Motor neuron (in vitro differentiated cells): ENCODE measurements at regions not wholly inside any gene's neighbourhood (a gene's known extent, or its start where the extent isn't known, plus 50 kb on each side); places are given as distances from the start of the nearest gene placed in this dataset.

Experiments used
- ATAC-seq, 8 experiments: fragments of 200-7000 bp; cut with Tn5 transposase; replicated peaks in 6 of 8; 2 replicates each; pipeline ENCODE4 v1.8.0; 2021; ENCODE audit warnings: mild to moderate bottlenecking in 8 of 8, moderate library complexity in 8 of 8
- H3K27ac ChIP-seq, 2 donors: fragments of 250-450 bp; sonication (Bioruptor Pico); 2 replicates each; pipeline ENCODE4 v1.9.0; 2021; ENCODE audit warnings: antibody characterized with exemption in 2 of 2, mild to moderate bottlenecking in 2 of 2, moderate library complexity in 1 of 2
- H3K4me1 ChIP-seq, 2 donors: fragments of 250-450 bp; sonication (Bioruptor Pico); replicated peaks in 1 of 2; 2 replicates each; pipeline ENCODE4 v1.6.1; 2021; ENCODE audit warnings: antibody characterized with exemption in 2 of 2, mild to moderate bottlenecking in 2 of 2, moderate library complexity in 1 of 2
- H3K4me3 ChIP-seq, 5 donors: fragments of 250-450 bp; sonication (Bioruptor Pico); 2 replicates each; pipeline ENCODE4 v1.9.0; 2021; ENCODE audit warnings: antibody characterized with exemption in 5 of 5, mild to moderate bottlenecking in 5 of 5, moderate library complexity in 4 of 5
- WGBS, 10 experiments: fragments of 450-650 bp; shearing (Covaris generic); methylation state at CpG; one replicate each; pipeline ENCODE4 v1.0.0; 2022; 5-methylcytosine and 5-hydroxymethylcytosine counted together
- in situ Hi-C, 9 experiments: fragments of 400-800 bp; cut with MboI; loops; one replicate each; pipeline ENCODE4 v1.15.0; 2021; ENCODE audit warnings: low sequenced_read_pairs in 9 of 9, low pct_unique_long_range_greater_than_20kb in 2 of 9; ENCODE audit not compliant: unreplicated experiment in 9 of 9

GRCh38 chr2:217150236-217150635 is 290.4 kb upstream of the TNP1 start:
- WGBS, 10 experiments, result 38 to 100% (median 91%) methylated on average over 1 to 4 of the region's 4 CpGs; no CpG with 5 or more reads in 2 of the 10 experiments
- no peak for ATAC-seq
- Histone ChIP-seq H3K27ac (no peak overlapping the region), H3K4me1 (peaks cover 0 to 13% of the 10 kb centered on the region in 2 donors), H3K4me3 (no peak overlapping the region)
- in situ Hi-C loops, result loop anchor here in 2 of 9 experiments (10.0 to 25.0 kb wide), 3 partner anchors 365 to 562 kb away; partner anchors contain the start of gene IGFBP5 (in 2 of the 2)

- WGBS, 10 experiments, result 67 to 100% (median 72%) methylated on average over 1 to 4 of the region's 4 CpGs; no CpG with 5 or more reads in 5 of the 10 experiments
- H3K4me3 ChIP-seq, result no peak overlapping the region
- no peak overlapping the region for H3K27ac ChIP-seq
- no peak for ATAC-seq
- H3K4me1 ChIP-seq, result peaks cover 0 to 13% of the 10 kb centered on the region in 2 donors
- in situ Hi-C loops, result no loop called here
Measured at GRCh38 chr2:217149087-217149660, 289.3 kb upstream of the TNP1 start.

GRCh38 chr2:217147818-217148217 is 288.0 kb upstream of the TNP1 start:
- no peak for ATAC-seq
- H3K27ac ChIP-seq, result no peak overlapping the region
- in situ Hi-C loops, result no loop called here
- H3K4me3 ChIP-seq, result no peak overlapping the region
- peaks cover 0 to 13% of the 10 kb centered on the region in 2 donors for H3K4me1 ChIP-seq
- 30 to 100% (median 85%) methylated on average over 1 to 2 of the region's 2 CpGs; no CpG with 5 or more reads in 1 of the 10 experiments for WGBS, 10 experiments

GRCh38 chr2:217146956-217147355 is 287.1 kb upstream of the TNP1 start:
- in situ Hi-C loops, result no loop called here
- Histone ChIP-seq H3K27ac (no peak overlapping the region), H3K4me1 (peaks cover 0 to 10% of the 10 kb centered on the region in 2 donors), H3K4me3 (no peak overlapping the region)
- no peak for ATAC-seq
- 72 to 100% (median 90%) methylated on average over 1 to 4 of the region's 4 CpGs for WGBS, 10 experiments

GRCh38 chr2:217142649-217143266 is 282.9 kb upstream of the TNP1 start:
- Histone ChIP-seq H3K4me3 (no peak overlapping the region), H3K4me1 (no peaks in the 10 kb centered on the region), H3K27ac (no peak overlapping the region)
- no peak for ATAC-seq
- WGBS, 10 experiments, result 52 to 100% (median 79%) methylated on average over 2 to 3 of the region's 3 CpGs
- in situ Hi-C loops, result no loop called here

- H3K4me3 ChIP-seq, result no peak overlapping the region
- ATAC-seq, result no peak
- 69 to 100% (median 88%) methylated on average over 1 to 4 of the region's 4 CpGs; no CpG with 5 or more reads in 1 of the 10 experiments for WGBS, 10 experiments
- in situ Hi-C loops, result no loop called here
- H3K4me1 ChIP-seq, result no peaks in the 10 kb centered on the region
- no peak overlapping the region for H3K27ac ChIP-seq
Measured at GRCh38 chr2:217138284-217138683, 278.4 kb upstream of the TNP1 start.

GRCh38 chr2:217127744-217128143 is 267.9 kb upstream of the TNP1 start:
- in situ Hi-C loops, result no loop called here
- no peaks in the 10 kb centered on the region for H3K4me1 ChIP-seq
- no peak overlapping the region for H3K27ac ChIP-seq
- WGBS, 10 experiments, result 67 to 100% (median 81%) methylated on average over 1 to 2 of the region's 2 CpGs; no CpG with 5 or more reads in 3 of the 10 experiments
- ATAC-seq, result no peak
- no peak overlapping the region for H3K4me3 ChIP-seq

GRCh38 chr2:217125014-217125413 is 265.1 kb upstream of the TNP1 start:
- 83 to 100% (median 95%) methylated on average over 1 to 3 of the region's 3 CpGs; no CpG with 5 or more reads in 4 of the 10 experiments for WGBS, 10 experiments
- in situ Hi-C loops, result no loop called here
- peak in 2 of 8 experiments; percentile 51 to 83 for ATAC-seq

GRCh38 chr2:217124050-217124449 is 264.2 kb upstream of the TNP1 start:
- Histone ChIP-seq H3K4me1 (peaks cover 0 to 4% of the 10 kb centered on the region in 2 donors), H3K4me3 (no peak overlapping the region), H3K27ac (no peak overlapping the region)
- WGBS, 10 experiments, result 39 to 95% (median 81%) methylated on average over 1 to 2 of the region's 2 CpGs
- ATAC-seq, result no peak
- in situ Hi-C loops, result no loop called here

More at GRCh38 chr2:217125014-217125413, 265.1 kb upstream of the TNP1 start:
- Histone ChIP-seq H3K27ac (no peak overlapping the region), H3K4me1 (no peaks in the 10 kb centered on the region), H3K4me3 (no peak overlapping the region)

GRCh38 chr2:217121565-217121964 is 261.7 kb upstream of the TNP1 start:
- 71 to 100% (median 94%) methylated on average over 1 of the region's 2 CpGs; no CpG with 5 or more reads in 4 of the 10 experiments for WGBS, 10 experiments
- no peak for ATAC-seq
- Histone ChIP-seq H3K4me3 (no peak overlapping the region), H3K4me1 (peaks cover 0 to 23% of the 10 kb centered on the region in 2 donors), H3K27ac (no peak overlapping the region)
- in situ Hi-C loops, result no loop called here

GRCh38 chr2:217120429-217120828 is 260.6 kb upstream of the TNP1 start:
- ATAC-seq, result no peak
- in situ Hi-C loops, result no loop called here
- WGBS, 10 experiments, result 95 to 100% (median 100%) methylated on average over 1 to 4 of the region's 4 CpGs; no CpG with 5 or more reads in 2 of the 10 experiments
- H3K4me3 ChIP-seq, result no peak overlapping the region
- no peak overlapping the region for H3K27ac ChIP-seq
- peaks cover 0 to 27% of the 10 kb centered on the region in 2 donors for H3K4me1 ChIP-seq

GRCh38 chr2:217118559-217119284 is 258.9 kb upstream of the TNP1 start:
- Histone ChIP-seq H3K4me3 (no peak overlapping the region), H3K27ac (no peak overlapping the region), H3K4me1 (peaks cover 0 to 27% of the 10 kb centered on the region in 2 donors)
- in situ Hi-C loops, result no loop called here
- ATAC-seq, result peak in 4 of 8 experiments; percentile 25 to 68 (median 41)
- WGBS, 10 experiments, result 70 to 100% (median 90%) methylated on average over 1 to 5 of the region's 7 CpGs; no CpG with 5 or more reads in 1 of the 10 experiments

- H3K4me3 ChIP-seq, result no peak overlapping the region
- no peak for ATAC-seq
- peaks cover 0 to 27% of the 10 kb centered on the region in 2 donors for H3K4me1 ChIP-seq
- no peak overlapping the region for H3K27ac ChIP-seq
- in situ Hi-C loops, result no loop called here
- WGBS, 10 experiments, result 40 to 100% (median 88%) methylated on average over 1 of the region's 1 CpG; no CpG with 5 or more reads in 2 of the 10 experiments
Measured at GRCh38 chr2:217117523-217117922, 257.7 kb upstream of the TNP1 start.
